ENCODE measurements at regions not wholly inside any gene's neighbourhood (a gene's known extent, or its start where the extent isn't known, plus 50 kb on each side); places are given as distances from the start of the nearest gene placed in this dataset.

DNA sequence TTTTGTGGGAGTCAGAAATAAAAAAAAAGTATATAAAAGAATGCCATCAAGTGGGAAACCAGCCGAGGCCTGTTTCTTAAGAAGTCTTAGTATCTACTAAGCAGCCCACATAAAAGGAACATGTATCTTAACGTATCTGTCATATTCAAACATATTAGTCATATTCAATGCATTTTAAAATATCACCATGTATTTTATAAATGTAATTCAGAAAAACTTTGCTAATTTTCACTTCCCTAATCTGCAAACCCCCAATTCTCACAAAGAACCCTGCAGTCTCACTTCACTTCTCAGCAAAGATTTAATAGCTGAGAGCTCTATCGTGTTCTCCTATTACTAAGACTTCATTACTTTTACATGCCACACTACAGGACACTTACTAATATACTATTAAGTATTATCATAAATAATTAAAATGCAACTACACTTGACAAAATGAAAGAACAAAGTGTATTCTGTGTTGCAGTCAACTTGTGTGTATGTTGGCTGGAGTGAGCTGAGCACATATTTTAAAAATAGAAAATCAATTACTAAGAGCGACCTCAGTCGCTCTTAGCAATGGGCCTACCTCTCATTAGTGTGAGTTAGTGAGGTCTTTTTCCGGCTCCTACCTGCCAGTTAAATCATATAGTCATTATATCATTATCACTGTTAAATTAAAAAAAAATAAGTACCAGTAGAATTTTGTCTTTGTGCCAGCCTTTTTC is 484.3 kb downstream of the LMO4 start:
- CTCF ChIA-PET = no interaction called here
- in situ Hi-C loops (cut with HindIII; ENCODE audit: low pct_unique_long_range_greater_than_20kb, low sequenced_read_pairs) = no loop called here
- no peak for DNase-seq (ENCODE audit: low read depth, low spot score)

DNA sequence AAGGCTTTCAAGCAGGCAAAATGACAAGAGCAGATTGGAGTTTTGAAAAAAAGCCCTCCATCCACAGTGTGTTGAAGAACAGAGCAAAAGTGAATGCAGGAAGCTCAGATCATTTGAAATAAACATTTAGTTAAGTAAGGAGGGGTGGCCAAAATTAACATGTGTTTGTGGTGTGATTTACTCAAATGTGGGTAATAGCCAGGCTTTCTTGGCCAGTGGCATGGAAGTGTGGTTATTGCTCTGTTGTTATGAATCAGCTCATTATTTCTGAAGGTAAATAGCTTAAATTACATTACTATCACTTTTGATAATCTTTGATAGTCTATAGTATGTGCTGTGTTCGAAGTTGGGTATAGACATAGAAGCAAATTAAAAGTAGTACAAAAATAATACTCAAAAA is 485.9 kb downstream of the LMO4 start:
- in situ Hi-C loops (cut with HindIII; ENCODE audit: low pct_unique_long_range_greater_than_20kb, low sequenced_read_pairs) = no loop called here
- DNase-seq (ENCODE audit: low read depth, low spot score) (no peak), ATAC-seq (no peak)
- Histone ChIP-seq H3K4me1 (ENCODE audit: control insufficient read depth, insufficient read depth, low read length) (no peaks in the 10 kb centered on the region), H3K27ac (ENCODE audit: low read length) (no peak overlapping the region), H3K36me3 (ENCODE audit: control insufficient read depth, insufficient read depth, low read length) (no peaks in the 10 kb centered on the region), H3K27me3 (ENCODE audit: control insufficient read depth, insufficient read depth, low read length) (no peaks in the 10 kb centered on the region), H3K4me3 (ENCODE audit: low read depth in 2 of 2, low read length in 2 of 2) (no peak overlapping the region), H3K9me3 (ENCODE audit: control insufficient read depth, insufficient read depth, low read depth, low read length) (no peaks in the 10 kb centered on the region)
- intact Hi-C loops (cut with micrococcal nuclease; ENCODE audit: unreplicated experiment) = no loop called here
- no TSS peak for BruUV-seq (replicated peaks)
- CTCF ChIA-PET = no interaction called here
- POLR2A ChIA-PET = no interaction called here
- TF ChIP-seq, protein P1, sequence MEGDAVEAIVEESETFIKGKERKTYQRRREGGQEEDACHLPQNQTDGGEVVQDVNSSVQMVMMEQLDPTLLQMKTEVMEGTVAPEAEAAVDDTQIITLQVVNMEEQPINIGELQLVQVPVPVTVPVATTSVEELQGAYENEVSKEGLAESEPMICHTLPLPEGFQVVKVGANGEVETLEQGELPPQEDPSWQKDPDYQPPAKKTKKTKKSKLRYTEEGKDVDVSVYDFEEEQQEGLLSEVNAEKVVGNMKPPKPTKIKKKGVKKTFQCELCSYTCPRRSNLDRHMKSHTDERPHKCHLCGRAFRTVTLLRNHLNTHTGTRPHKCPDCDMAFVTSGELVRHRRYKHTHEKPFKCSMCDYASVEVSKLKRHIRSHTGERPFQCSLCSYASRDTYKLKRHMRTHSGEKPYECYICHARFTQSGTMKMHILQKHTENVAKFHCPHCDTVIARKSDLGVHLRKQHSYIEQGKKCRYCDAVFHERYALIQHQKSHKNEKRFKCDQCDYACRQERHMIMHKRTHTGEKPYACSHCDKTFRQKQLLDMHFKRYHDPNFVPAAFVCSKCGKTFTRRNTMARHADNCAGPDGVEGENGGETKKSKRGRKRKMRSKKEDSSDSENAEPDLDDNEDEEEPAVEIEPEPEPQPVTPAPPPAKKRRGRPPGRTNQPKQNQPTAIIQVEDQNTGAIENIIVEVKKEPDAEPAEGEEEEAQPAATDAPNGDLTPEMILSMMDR (IDR thresholded peaks at IDR 0.05) = no peak
- TF ChIP-seq, protein P2, sequence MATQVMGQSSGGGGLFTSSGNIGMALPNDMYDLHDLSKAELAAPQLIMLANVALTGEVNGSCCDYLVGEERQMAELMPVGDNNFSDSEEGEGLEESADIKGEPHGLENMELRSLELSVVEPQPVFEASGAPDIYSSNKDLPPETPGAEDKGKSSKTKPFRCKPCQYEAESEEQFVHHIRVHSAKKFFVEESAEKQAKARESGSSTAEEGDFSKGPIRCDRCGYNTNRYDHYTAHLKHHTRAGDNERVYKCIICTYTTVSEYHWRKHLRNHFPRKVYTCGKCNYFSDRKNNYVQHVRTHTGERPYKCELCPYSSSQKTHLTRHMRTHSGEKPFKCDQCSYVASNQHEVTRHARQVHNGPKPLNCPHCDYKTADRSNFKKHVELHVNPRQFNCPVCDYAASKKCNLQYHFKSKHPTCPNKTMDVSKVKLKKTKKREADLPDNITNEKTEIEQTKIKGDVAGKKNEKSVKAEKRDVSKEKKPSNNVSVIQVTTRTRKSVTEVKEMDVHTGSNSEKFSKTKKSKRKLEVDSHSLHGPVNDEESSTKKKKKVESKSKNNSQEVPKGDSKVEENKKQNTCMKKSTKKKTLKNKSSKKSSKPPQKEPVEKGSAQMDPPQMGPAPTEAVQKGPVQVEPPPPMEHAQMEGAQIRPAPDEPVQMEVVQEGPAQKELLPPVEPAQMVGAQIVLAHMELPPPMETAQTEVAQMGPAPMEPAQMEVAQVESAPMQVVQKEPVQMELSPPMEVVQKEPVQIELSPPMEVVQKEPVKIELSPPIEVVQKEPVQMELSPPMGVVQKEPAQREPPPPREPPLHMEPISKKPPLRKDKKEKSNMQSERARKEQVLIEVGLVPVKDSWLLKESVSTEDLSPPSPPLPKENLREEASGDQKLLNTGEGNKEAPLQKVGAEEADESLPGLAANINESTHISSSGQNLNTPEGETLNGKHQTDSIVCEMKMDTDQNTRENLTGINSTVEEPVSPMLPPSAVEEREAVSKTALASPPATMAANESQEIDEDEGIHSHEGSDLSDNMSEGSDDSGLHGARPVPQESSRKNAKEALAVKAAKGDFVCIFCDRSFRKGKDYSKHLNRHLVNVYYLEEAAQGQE (IDR thresholded peaks at IDR 0.05; ENCODE audit: insufficient read depth in 1 of 2, low read depth in 2 of 2, low read length in 1 of 2) = no peak
- no peak for TF ChIP-seq TCF7L2 (IDR thresholded peaks at IDR 0.05; ENCODE audit: low read depth, low read length)
- no peak for TF ChIP-seq SIN3A (IDR thresholded peaks at IDR 0.05; ENCODE audit: borderline replicate concordance, insufficient read depth, low read depth, low read length)
- TF ChIP-seq POLR2AphosphoS5 (IDR thresholded peaks at IDR 0.05; ENCODE audit: low read depth, low read length) = no peak

More for the DNA sequence above, 484.3 kb downstream of the LMO4 start:
- POLR2A ChIA-PET = no interaction called here
- intact Hi-C loops (cut with micrococcal nuclease; ENCODE audit: unreplicated experiment) = no loop called here
- no TSS peak for BruUV-seq (replicated peaks)
- Histone ChIP-seq H3K4me1 (ENCODE audit: control insufficient read depth, insufficient read depth, low read length) (no peaks in the 10 kb centered on the region), H3K27ac (ENCODE audit: low read length) (no peak overlapping the region), H3K4me3 (ENCODE audit: low read depth in 2 of 2, low read length in 2 of 2) (no peak overlapping the region), H3K27me3 (ENCODE audit: control insufficient read depth, insufficient read depth, low read length) (no peaks in the 10 kb centered on the region), H3K9me3 (ENCODE audit: control insufficient read depth, insufficient read depth, low read depth, low read length) (no peaks in the 10 kb centered on the region), H3K36me3 (ENCODE audit: control insufficient read depth, insufficient read depth, low read length) (no peaks in the 10 kb centered on the region)
- TF ChIP-seq, protein P1 (IDR thresholded peaks at IDR 0.05) = no peak
- TF ChIP-seq TCF7L2 (IDR thresholded peaks at IDR 0.05; ENCODE audit: low read depth, low read length) (no peak), SIN3A (IDR thresholded peaks at IDR 0.05; ENCODE audit: borderline replicate concordance, insufficient read depth, low read depth, low read length) (no peak), POLR2AphosphoS5 (IDR thresholded peaks at IDR 0.05; ENCODE audit: low read depth, low read length) (no peak)
- TF ChIP-seq, protein P2 (IDR thresholded peaks at IDR 0.05; ENCODE audit: insufficient read depth in 1 of 2, low read depth in 2 of 2, low read length in 1 of 2) = no peak
- no peak for ATAC-seq

All from Panc1 (cell line).